ENCODE measurements at regions not wholly inside any gene's neighbourhood (a gene's known extent, or its start where the extent isn't known, plus 50 kb on each side); places are given as distances from the start of the nearest gene placed in this dataset.

GRCh38 chr4:20480165-20480947, 219.9 kb upstream of the PACRGL start:
- H3K36me3 Mint-ChIP-seq (ENCODE audit: insufficient read depth in 1 of 3, low read depth in 3 of 3): no peaks in the 10 kb centered on the region
- no peaks in the 10 kb centered on the region for H3K4me1 ChIP-seq (ENCODE audit: insufficient read depth, low read length)
- no peak overlapping the region for H3K4ac ChIP-seq (ENCODE audit: low read depth, low read length)
- no peak overlapping the region for H4K8ac ChIP-seq (replicated peaks; ENCODE audit: insufficient read length, low read depth, low read length)
- no peak overlapping the region for H3K56ac ChIP-seq (ENCODE audit: insufficient read length, low read depth, low read length)
- no peak overlapping the region for H3K14ac ChIP-seq (ENCODE audit: insufficient read depth, low read length)
- H2BK15ac ChIP-seq (ENCODE audit: low read depth, low read length): no peak overlapping the region
- WGBS (ENCODE audit: extremely low coverage, insufficient read length, low lambda C conversion rate): no CpG with 5 or more reads among the region's 7 CpGs
- H2BK20ac ChIP-seq (ENCODE audit: low read depth, low read length, poor library complexity, severe bottlenecking): no peak overlapping the region
- H4K5ac ChIP-seq (ENCODE audit: insufficient read length, low read depth, low read length): no peak overlapping the region
- no peak overlapping the region for H3T11ph ChIP-seq (ENCODE audit: low read length)
- no peak overlapping the region for H3K27ac Mint-ChIP-seq
- H3K27me3 Mint-ChIP-seq (ENCODE audit: low read depth): no peaks in the 10 kb centered on the region; the same call in 1 of the 2 replicates
- no peak overlapping the region for H3K27ac ChIP-seq (ENCODE audit: insufficient read length, low read depth, low read length)
- TF ChIP-seq CTCF (conservative IDR thresholded peaks at IDR 0.05): no peak
- no peak overlapping the region for H3K18ac ChIP-seq (ENCODE audit: insufficient read length, low read depth, low read length)
- H2BK5ac ChIP-seq (ENCODE audit: insufficient read length, low read length): no peak overlapping the region
- H2BK12ac ChIP-seq (ENCODE audit: insufficient read length, low read depth, low read length): no peak overlapping the region
- H2AK5ac ChIP-seq (ENCODE audit: insufficient read length, low read length): no peak overlapping the region
- H3K4me3 Mint-ChIP-seq: no peak overlapping the region
- no peaks in the 10 kb centered on the region for H3K23me2 ChIP-seq (ENCODE audit: insufficient read length, low read depth, low read length, poor library complexity, severe bottlenecking)
- H3K9ac ChIP-seq (ENCODE audit: extremely low read depth, insufficient read length, low read length): no peak overlapping the region
- H3K79me2 ChIP-seq (ENCODE audit: insufficient read depth, low read length): no peaks in the 10 kb centered on the region
- no peaks in the 10 kb centered on the region for H3K79me1 ChIP-seq (ENCODE audit: insufficient read depth, low read depth, low read length, poor library complexity, severe bottlenecking)
- H2AFZ ChIP-seq (ENCODE audit: low read length): no peak overlapping the region
- H3K9me3 ChIP-seq (ENCODE audit: control insufficient read depth, low read depth, low read length): no peaks in the 10 kb centered on the region
- no peaks in the 10 kb centered on the region for H3K4me1 Mint-ChIP-seq
- no peaks in the 10 kb centered on the region for H3K9me3 Mint-ChIP-seq
- no peak for DNase-seq
- no peak overlapping the region for H2BK120ac ChIP-seq (ENCODE audit: low read depth, low read length, poor library complexity, severe bottlenecking)
- H3K4me2 ChIP-seq (ENCODE audit: insufficient read depth, insufficient read length, low read length): no peak overlapping the region
- H4K91ac ChIP-seq (ENCODE audit: insufficient read length, low read depth, low read length): no peak overlapping the region
- H3K23ac ChIP-seq (ENCODE audit: insufficient read length, low read depth, low read length): no peak overlapping the region
- no peaks in the 10 kb centered on the region for H4K20me1 ChIP-seq (ENCODE audit: control insufficient read depth, insufficient read depth, insufficient read length)
- no peaks in the 10 kb centered on the region for H3K27me3 ChIP-seq (ENCODE audit: insufficient read depth, low read length)
